GM18868 (cell line): ENCODE measurements at regions not wholly inside any gene's neighbourhood (a gene's known extent, or its start where the extent isn't known, plus 50 kb on each side); places are given as distances from the start of the nearest gene placed in this dataset.

Source experiments
- ATAC-seq: cut with Tn5 transposase; IDR thresholded peaks from one replicate; pipeline ENCODE4 v1.9.1; 2021; ENCODE audit warnings: mild to moderate bottlenecking, moderate library complexity; ENCODE audit not compliant: unreplicated experiment

DNA sequence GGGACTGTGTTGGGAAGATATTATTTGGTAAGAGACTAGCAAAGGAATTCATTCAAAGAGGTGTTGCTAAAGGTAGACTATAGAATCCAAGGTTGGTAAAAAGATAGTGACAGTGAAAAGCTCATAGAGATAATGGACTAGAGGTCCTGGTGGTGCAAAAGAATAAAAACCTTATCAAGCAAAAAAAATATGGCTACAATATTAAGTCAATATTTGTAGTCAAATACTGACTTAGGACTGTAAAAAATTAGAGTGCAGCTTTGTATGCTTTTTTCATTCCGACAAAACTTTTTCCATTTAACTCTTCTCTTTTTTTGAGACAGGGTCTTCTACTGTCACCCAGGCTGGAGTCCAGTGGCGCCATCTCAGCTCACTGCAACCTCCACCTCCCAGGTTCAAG is 444.0 kb upstream of the AGTR1 start:
- no peak for ATAC-seq

DNA sequence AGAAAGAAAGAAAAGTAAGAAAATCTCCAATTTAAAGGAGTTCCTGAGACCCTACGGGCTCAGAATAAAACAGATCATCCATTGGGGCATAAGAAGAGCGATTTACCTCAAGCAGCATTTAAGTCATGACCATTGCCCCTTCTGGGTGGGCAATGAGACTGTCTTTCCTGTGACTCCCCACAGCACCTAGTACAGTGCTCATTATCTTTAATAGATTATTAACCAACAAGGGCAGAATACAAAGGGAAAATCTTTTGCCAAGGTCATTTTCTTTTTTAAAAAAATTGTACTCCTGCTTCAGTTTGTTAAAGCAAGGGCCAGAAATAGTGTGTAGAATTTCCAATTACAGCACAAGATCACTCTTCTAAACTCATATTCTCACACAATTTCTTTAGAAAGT is 443.3 kb upstream of the AGTR1 start:
- ATAC-seq: no peak

DNA sequence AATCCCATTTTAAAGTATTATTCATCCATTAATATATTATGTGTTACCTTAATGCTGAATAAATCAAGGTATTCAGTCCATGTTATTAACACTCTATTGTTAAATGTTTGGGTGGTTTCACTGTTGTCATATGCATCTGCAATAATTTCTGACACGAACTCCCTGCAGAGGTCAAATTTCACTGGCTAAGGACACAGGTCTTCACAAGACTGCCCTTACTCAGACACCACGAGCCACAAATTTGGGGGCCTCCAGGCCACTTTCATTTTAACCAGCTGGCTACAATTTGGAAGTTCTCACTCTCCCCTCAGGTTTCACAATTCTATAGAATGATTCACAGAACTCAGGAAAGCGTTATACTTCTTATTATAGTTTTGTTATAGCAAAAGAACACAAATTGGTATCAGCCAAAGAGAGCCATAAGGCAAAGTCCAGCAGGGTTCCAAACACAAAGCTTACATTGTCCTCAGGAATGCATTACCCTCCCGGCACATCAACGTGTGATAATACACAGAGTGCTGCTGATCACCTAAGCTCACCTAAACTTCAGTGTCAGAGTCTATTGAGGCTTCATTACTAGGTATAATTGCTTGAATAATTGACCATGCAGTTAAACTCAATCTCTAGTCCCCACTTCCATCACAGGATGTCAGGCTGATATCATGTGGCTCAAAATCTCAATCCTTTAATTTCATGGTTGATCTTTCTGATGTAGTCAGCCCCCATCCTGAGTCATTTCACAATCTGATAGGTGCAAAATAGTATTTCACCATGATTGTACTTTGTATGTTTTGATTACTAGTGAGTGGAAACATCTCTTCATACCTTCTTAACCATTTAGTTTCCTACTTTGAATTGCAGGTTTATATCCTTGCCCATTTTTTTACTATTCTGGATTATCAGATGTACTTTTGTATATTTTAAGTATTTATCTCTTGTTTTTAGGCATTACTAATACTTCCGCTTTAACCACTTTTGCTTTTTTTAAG is 441.4 kb upstream of the AGTR1 start:
- ATAC-seq: no peak

DNA sequence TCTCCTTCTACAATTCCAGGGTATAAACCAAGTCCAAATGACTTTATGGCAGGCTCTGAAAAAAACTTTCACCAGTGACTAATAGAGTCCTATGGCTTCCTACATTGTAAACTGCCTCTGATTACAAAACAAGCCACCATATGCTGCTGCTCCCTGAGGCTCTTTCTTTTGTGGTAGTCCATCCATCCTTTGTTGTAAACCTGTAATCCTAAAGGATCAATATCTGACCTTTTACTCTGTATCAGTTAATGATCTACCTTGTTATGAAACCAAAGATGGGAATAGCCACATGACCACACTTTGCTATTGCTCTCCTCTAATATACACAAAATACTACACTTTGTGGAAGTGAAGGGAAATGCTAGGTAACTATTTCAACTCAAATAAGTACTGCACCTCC is 434.7 kb upstream of the AGTR1 start:
- no peak for ATAC-seq

DNA sequence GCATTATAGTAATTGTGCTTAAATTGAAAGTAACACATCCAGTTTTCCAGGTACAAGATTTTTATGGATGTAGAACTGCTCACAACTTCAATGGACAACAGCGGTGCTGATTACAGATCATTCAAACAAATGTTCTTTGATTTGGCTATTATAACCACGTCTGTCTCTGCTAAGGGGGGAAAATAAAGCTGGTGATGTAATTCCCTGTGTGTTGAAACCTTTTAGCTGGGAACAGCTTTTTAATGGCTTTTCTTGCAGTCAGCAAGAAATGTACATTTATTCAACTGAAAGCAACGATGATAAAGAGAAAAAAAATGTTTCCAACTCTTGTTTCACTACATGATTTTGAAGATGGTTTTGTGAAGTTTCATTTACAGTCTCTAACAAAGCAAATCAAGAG is 431.9 kb upstream of the AGTR1 start:
- no peak for ATAC-seq

DNA sequence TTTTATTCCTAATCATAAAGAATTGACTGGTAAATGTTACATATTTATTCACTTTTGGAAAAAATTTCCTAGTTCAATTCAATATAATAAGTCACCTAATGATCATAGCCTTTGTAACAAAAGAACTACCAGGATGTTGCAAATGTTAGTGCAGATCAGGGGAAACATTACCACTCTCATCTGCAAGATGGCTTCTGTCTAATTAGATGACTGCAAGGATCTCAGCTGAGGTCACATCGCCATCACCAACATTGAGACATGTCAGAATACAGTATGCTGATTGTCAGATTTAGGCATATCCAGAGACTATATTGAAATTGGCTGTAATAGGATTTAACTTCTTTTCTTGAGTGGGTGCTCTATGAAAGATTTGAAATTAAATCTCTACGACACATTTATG is 431.4 kb upstream of the AGTR1 start:
- ATAC-seq: no peak

DNA sequence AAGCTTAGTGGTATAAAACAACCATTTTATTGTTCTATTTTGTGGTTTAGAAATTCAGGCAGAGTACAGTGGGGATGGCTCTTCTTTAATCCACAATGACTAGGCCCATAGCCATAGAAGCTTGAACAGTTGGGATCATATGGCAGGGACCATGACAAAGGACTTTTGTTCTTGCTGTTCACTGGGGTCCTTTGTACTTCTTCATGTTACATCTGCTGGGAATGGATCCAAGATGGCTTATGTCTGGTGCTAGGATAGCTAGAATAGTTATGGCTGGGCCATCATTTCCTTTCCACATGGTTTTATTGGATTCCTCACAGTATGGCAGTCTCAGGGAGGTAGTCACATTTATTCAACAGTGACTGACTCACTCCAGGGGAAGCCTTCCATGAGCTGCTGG is 427.9 kb upstream of the AGTR1 start:
- no peak for ATAC-seq

DNA sequence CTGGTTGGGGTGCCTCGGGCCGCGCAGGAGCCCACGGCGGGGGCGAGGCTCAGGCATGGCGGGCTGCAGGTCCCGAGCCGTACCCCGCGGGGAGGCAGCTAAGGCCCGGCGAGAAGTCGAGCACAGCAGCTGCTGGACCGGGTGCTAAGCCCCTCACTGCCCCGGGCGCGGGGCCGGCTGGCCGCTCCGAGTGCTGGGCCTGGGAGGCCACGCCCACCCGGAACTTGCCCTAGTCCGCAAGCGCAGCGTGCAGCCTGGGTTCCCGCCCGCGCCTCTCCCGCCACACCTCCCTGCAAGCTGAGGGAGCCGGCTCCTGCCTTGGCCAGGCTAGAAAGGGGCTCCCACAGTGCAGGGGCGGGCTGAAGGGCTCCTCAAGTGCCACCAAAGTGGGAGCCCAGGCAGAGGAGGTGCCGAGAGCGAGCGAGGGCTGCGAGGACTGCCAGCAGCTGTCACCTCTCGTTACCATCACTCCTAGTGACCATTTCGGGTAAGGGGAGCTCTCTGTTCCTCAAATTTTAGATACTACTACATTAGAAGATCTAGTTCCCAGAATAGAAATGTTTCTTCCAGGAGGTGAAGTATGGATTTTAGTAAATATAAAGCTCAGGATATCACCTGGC is 417.0 kb upstream of the AGTR1 start:
- ATAC-seq: no peak

DNA sequence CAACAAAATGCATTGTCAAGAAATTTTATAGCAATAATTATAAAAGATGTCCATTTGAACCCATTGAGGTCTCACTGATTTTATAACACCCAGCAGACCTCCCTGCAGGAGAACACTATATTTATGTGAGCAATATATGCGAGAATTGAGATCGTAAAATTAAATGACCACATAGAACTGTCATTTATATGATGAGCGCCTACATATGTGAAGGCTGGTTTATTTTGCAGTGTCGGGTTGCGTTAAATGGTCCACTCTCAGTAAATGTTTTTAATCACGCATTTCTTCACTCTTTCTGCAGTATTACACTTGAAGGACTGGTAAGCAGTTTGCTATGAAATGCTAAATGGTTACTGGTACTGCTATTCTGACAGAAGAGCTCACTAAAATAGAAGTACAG is 408.5 kb upstream of the AGTR1 start:
- ATAC-seq: no peak

DNA sequence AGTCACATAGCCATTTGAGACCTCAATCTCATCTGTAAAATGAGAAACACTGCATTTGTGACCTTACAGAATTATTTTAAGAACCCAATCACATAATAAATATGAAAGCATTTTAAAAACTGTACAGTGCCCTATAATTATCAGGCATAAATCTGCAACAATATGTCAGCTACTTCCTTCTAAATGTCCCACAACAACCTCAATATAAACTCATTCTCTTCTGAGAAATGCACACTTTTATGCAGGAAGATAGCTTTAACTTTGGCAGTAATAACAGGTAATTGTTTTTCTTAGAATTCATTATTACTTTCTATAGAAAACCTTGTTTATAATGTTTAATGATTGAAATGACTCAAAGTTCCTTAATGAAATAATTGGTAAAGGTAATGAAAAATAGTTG is 400.7 kb upstream of the AGTR1 start:
- ATAC-seq: no peak

DNA sequence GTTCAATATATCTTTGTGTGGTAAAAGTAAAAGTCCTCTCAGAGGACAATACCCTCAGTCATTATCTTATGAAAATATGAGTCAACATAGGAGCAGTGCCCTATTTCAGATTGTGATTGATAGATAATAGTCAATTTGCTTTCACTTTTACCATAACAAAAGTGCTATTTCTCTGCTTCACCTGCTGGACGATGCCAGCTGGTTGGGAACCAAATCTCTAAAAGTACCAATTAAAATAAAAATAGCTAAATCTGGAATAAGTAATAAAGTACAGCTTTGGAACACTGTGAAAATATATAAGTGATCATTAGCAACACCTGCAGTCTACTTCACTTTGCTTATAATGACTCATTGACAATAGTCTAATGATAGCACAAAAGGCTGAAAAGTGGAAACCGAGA is 390.3 kb upstream of the AGTR1 start:
- peak; percentile 80 for ATAC-seq

DNA sequence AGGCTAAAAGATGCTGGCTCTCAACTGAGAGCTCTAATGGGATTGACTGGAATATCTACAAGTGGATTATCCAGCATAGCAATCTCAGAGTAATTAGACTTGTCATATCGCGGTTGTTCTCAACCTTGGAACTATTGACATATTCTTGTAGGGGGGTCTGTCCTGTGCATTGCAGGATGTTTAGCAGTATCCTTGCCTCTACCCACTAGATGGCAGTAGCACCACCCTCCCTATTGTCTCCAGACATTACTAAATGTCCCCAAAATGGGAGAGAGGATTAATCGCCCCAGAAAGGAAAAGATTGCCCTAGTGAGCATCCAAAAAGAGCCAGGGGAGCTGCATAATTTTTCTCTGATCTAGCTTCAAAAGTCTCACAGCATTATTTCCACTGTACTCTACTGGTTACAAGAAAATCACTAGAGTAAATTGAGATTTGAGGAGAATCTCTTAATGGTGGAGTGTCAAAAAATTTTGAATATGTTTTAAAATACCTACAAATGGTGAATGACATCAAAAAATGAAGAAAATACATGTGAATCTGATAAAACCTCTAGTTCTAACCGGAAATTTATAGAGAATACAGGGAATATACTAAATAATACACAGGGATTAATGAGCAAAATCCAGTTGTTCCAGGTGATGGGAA is 388.2 kb upstream of the AGTR1 start:
- peak; percentile 80 for ATAC-seq

DNA sequence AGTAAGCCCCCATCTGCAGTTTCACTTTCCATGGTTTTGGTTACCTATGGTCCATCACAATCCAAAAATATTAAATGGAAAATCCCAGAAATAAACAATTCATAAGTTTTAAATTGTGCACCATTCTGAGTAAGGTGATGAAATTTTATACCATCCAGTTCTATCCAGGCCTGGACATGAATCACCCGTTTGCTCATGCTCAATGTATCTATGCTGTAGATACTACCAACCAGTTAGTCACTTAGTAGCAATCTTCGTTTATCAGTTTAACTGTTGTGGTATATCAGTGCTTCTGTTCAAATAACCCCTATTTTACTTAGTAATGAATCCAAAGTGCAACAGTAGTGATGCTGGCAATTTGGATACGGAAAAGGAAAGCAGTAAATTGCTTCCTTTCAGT is 381.9 kb upstream of the AGTR1 start:
- ATAC-seq: no peak

DNA sequence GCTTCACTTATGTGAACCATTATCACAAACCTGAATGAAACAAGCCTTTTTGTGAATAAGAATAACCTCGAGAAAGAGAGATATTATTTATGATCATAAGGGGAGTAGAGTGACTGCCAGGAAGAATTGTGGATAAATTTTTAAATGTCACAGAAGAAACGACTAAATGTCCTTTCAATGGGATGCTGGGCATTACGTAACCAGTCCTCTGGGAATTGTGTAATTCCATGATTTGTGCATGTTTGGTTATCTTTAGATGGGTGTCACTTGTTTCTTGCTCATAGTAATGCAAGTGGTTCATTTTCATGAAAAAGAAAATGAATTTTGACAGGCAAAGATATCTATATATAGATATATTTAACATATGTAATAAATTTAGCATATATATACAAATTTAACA is 379.5 kb upstream of the AGTR1 start:
- no peak for ATAC-seq

DNA sequence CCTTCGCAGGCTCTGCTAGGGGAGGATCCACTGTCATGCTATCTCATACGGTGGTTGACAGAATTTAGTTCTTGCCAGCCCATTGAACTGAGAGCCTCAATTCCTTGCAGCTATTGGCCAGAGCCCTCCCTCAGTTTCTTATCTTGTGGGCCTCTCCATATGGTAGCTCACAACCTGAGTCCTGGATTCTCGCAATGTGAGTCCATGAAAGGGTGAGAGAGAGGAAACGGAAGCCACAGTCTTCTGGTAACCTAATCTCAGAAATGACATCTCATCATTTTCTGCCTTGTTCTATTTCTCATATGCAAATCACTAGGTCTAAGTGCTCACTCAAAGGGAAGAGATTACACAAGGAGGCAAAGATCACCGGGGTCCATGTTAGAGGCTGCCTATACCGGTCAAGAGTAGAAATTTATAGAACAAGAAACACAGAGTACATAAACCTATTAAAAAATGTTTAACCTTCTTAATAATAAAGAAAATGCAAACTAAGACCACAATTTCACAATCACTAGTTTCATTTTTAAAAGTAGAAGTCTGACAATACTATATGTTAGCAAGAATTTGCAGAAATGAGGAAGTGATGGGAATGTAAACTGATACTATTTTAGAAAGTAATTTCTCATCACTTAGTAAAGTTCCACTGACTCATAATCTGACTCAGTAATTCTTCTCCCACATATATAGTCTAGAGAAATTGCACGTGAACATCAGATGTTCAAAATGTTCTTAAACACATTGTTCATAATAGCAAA is 378.4 kb upstream of the AGTR1 start:
- peak; percentile 90 for ATAC-seq

DNA sequence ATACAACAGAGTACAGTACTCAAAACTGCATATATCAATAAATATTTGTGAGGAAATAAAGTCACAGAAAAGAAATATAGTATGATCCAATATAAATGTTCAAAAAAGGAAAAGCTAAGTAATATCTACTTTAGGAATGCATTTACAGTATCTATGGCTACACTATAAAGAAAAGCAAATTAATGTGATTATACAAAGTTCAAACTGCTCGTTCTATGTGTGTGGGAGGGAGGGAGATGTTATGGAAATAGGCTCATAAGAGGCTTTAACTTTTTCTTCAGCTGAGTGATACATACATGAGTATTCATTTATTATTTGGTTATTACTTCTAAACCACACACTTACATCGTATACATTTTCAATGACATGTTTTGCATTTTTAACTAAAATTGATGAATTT is 377.7 kb upstream of the AGTR1 start:
- no peak for ATAC-seq

DNA sequence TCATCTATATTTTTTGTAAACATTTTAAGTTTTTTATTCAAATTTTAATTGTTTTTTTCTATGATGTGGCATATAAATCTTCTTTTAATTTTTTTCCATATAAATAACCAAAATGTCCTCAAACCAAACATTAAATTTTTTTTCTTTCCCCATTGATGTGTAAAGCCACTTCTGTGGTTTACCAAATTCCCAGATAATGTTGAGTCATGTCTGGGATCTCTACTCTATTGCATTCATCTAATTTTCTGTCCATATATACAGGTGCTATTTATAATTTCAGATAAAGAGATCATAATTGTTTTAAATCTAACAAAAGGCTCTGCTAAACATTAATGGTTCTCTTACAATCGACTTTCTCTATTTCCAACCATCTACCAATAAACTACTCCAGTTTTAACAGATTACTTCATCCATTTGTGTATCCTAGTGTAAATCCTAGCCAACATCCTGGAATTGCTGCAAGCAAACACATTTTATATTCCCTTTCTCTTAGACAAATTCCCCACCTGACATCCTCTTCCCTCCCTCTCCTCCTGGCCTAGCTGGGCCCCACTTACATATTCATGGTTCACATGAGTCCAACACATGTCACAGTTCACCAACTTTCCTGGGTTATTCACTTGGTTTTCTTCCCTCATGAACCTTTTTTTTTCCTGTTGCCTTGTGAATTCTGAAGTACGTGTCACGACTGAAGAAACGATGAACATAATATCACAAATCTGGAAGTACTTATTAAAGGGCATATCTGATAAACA is 368.0 kb upstream of the AGTR1 start:
- ATAC-seq: no peak

DNA sequence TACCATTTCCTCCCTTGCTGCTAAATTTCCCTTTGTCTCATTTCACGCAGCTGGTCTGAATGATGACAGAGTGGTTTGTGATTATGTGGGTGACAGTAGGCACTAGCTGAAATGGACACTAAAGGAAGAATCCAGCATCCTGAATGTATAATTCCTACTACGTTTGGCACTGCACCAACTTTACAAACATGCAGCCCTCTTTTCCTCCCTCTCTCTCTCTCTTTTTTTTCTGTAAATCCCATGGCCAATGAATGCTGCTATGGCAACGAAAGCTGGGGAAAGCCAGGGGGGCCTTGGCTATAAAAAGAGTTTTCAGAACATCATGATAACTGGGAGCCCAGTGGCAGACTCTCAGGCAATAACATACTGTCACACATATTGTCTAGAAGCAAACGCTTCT is 367.2 kb upstream of the AGTR1 start:
- ATAC-seq: no peak

DNA sequence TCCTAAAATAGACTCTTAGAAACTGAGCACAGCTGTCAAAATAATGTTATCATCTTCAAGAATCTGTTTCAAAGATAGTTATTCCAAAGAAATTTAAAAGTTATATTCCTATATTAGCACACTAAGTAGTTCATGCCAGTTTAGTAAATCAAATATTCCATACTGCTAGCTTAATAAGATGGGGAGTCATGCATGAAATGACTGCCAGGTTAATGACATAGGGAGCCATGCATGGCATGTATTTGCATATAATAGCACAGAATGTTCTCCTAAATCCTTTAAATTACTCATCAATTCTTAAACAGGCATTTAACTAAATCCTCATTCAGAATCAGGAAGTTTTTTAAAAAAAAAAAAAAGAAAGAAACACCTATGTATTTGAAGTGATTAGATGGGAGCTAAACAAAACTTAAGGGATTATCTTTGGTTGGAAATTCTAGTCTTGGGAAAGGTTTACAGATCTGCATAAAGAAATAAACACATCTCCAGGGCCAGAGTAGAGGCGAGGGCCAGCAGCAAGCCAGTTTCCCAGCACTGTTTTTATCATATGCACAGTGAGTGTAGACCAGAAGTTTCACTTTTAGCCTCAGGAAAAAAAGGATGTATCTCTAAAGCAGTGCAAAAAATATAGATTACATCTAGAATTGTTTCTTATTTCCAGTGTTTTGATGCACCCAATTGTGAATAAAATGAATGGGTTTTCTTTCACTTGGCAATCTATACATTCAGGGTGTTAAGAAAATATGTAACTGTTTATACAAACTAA is 366.4 kb upstream of the AGTR1 start:
- no peak for ATAC-seq

DNA sequence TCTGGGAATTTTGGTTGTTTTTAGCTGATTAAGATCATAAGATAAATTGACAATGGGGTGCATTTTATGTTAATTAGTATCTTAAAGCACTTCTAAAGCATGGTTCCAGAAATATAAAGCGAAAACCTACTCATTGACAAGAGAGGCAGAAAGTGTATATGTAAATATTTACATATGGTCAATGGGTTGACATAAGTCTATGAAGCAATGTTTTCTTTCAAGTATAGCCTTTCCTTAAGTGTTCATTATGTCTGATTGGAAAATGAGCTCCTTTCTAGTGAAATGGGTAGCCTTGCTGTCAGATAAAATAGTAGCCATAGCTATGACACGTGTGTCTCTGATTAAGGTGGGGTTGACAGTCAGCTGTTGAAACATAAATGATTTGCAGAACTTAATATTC is 365.2 kb upstream of the AGTR1 start:
- no peak for ATAC-seq
